HepG2 (cell line): ENCODE measurements at regions not wholly inside any gene's neighbourhood (a gene's known extent, or its start where the extent isn't known, plus 50 kb on each side); places are given as distances from the start of the nearest gene placed in this dataset.

ENCODE experiments used
- ATAC-seq: fragments of 200-7000 bp; cut with Tn5 transposase; 3 replicates; pipeline ENCODE4 v1.9.1; 2020; ENCODE audit warnings: mild to moderate bottlenecking, moderate library complexity
- BruUV-seq: library from RNA; stranded (reverse); fragments of 400-500 nt; replicated peaks from 2 replicates; lab custom pipeline; 2021; lab: Mats Ljungman, UMichigan
- CTCF ChIA-PET: fragments of 300-600 bp; formaldehyde crosslinking; extraction: SDS; loops from one replicate; lab custom pipeline; 2021; ENCODE audit warnings: low total read pairs, inconsistent platforms, low intra/inter-chr PET ratio; lab: Yijun Ruan, JAX
- POLR2A ChIA-PET: fragments of 350-600 bp; sonication (Branson Sonifier 250); formaldehyde crosslinking; loops from one replicate; lab custom pipeline; 2020; ENCODE audit warnings: antibody characterized with exemption, inconsistent platforms; lab: Yijun Ruan, JAX
- DNase-seq: peaks from one replicate; pipeline ENCODE4 v3.0.0-alpha.2; 2015; ENCODE audit warnings: low spot score
- FAIRE-seq: peaks from 3 replicates; lab custom pipeline; 2011; peaks lifted over from hg19 to GRCh38; lab: Jason Lieb, UNC
- H2AFZ ChIP-seq: one replicate; pipeline ENCODE4 v1.6.1; 2011; ENCODE audit warnings: low read length, inconsistent platforms
- H3K27ac ChIP-seq: fragments of 300-600 bp; 3 replicates; pipeline ENCODE4 v1.8.0; 2011; ENCODE audit warnings: mixed run types, mild to moderate bottlenecking, mixed read lengths, low read length, inconsistent platforms; ENCODE audit not compliant: insufficient read depth; ENCODE audit errors: extremely low read length
- H3K27me3 ChIP-seq, 2 experiments: fragments of 200-600 bp in 1 of 2; 2 replicates in 1 of 2; 3 replicates in 1 of 2; pipeline versions ENCODE4 v1.6.0 to v1.8.0; 2011; ENCODE audit warnings: low read length in 2 of 2, mild to moderate bottlenecking in 2 of 2, moderate library complexity in 2 of 2, inconsistent platforms in 1 of 2; ENCODE audit not compliant: insufficient read depth in 2 of 2, control insufficient read depth in 1 of 2
- H3K36me3 ChIP-seq, 2 experiments: fragments of 200-600 bp in 1 of 2; replicated peaks in 1 of 2; 2 replicates in 1 of 2; 3 replicates in 1 of 2; pipeline versions ENCODE4 v1.5.1 to v1.8.0; 2011; ENCODE audit warnings: low read length in 2 of 2, inconsistent platforms in 1 of 2; ENCODE audit not compliant: insufficient read depth in 2 of 2, control insufficient read depth in 1 of 2
- H3K4me1 ChIP-seq: 2 replicates; pipeline ENCODE4 v1.5.1; 2012; ENCODE audit warnings: low read length, inconsistent platforms; ENCODE audit not compliant: insufficient read depth
- H3K4me2 ChIP-seq: 2 replicates; pipeline ENCODE4 v1.6.0; 2011; ENCODE audit warnings: low read depth, low read length, inconsistent platforms
- H3K4me3 ChIP-seq, 3 experiments: fragments of 200-600 bp in 1 of 3; sonication (generic), shearing (Covaris generic) in 1 of 3; replicated peaks in 1 of 3; 2 replicates each; pipeline ENCODE4 v1.5.1; 2011 to 2016; ENCODE audit warnings: low read length in 3 of 3, inconsistent platforms in 2 of 3, low read depth in 2 of 3, mild to moderate bottlenecking in 2 of 3, control low read depth in 1 of 3, mixed read lengths in 1 of 3; ENCODE audit not compliant: insufficient read depth in 1 of 3
- H3K79me2 ChIP-seq: one replicate; pipeline ENCODE4 v1.6.1; 2011; ENCODE audit warnings: low read length, inconsistent platforms; ENCODE audit not compliant: insufficient read depth
- H3K9ac ChIP-seq: 2 replicates; pipeline ENCODE4 v1.6.0; 2011; ENCODE audit warnings: mild to moderate bottlenecking, low read depth, low read length, inconsistent platforms; ENCODE audit not compliant: insufficient read depth
- H3K9me3 ChIP-seq: 2 replicates; pipeline ENCODE4 v1.5.1; 2012; ENCODE audit warnings: mild to moderate bottlenecking, low read length
- H4K20me1 ChIP-seq: 2 replicates; pipeline ENCODE4 v1.6.0; 2011; ENCODE audit warnings: inconsistent platforms, mild to moderate bottlenecking, low read length, moderate library complexity; ENCODE audit not compliant: insufficient read depth
- KMT2A ChIP-seq: sonication (generic); formaldehyde crosslinking; IDR thresholded peaks from 2 replicates; pipeline ENCODE4 v1.4.0; 2020; ENCODE audit warnings: missing genetic modification reagents
- MATR3 ChIP-seq: sonication (generic); formaldehyde crosslinking; IDR thresholded peaks from 2 replicates; pipeline ENCODE4 v1.4.0; 2020; ENCODE audit warnings: missing genetic modification reagents
- RBAK ChIP-seq: sonication (generic); formaldehyde crosslinking; IDR thresholded peaks from 2 replicates; pipeline ENCODE4 v1.5.1; 2020; ENCODE audit warnings: mild to moderate bottlenecking, missing genetic modification reagents
- RBFOX2 ChIP-seq: fragments of 200-400 bp; formaldehyde crosslinking; IDR thresholded peaks from 2 replicates; pipeline ENCODE4 v1.6.1; 2017; ENCODE audit warnings: low read depth, mild to moderate bottlenecking, low read length
- TRIM22 ChIP-seq: fragments of 450-650 bp; IDR thresholded peaks from 2 replicates; pipeline ENCODE4 v1.6.1; 2017
- TSC22D2 ChIP-seq: sonication (generic); formaldehyde crosslinking; IDR thresholded peaks from 2 replicates; pipeline ENCODE4 v1.5.1; 2020; ENCODE audit warnings: missing genetic modification reagents, mild to moderate bottlenecking, borderline replicate concordance
- ZFAT ChIP-seq: sonication (generic); formaldehyde crosslinking; conservative IDR thresholded peaks from 2 replicates; pipeline ENCODE4 v1.8.1; 2023; ENCODE audit warnings: missing genetic modification reagents, inconsistent platforms
- ZNF672 ChIP-seq: sonication (generic); formaldehyde crosslinking; IDR thresholded peaks from 2 replicates; pipeline ENCODE4 v1.8.1; 2022; ENCODE audit warnings: missing genetic modification reagents
- ZSCAN30 ChIP-seq: sonication (generic); formaldehyde crosslinking; IDR thresholded peaks from 2 replicates; pipeline ENCODE4 v1.5.0; 2020; ENCODE audit warnings: mild to moderate bottlenecking, missing genetic modification reagents
- WGBS: methylation state at CpG from one replicate; pipeline ENCODE4 v1.1.6; 2017; ENCODE audit warnings: low lambda C conversion rate; 5-methylcytosine and 5-hydroxymethylcytosine counted together
- in situ Hi-C: cut with HindIII; loops from 2 replicates; pipeline ENCODE4 v1.10.0; 2017; ENCODE audit warnings: low pct_unique_long_range_greater_than_20kb; ENCODE audit not compliant: extremely low pct_ligation_motif_present
- intact Hi-C: fragments of 100-400 bp; cut with micrococcal nuclease; formaldehyde crosslinking; loops from one replicate; pipeline ENCODE4 v1.10.0; 2022; ENCODE audit not compliant: unreplicated experiment
- TF ChIP-seq, protein P1 (sequence below): IDR thresholded peaks from 2 replicates; pipeline ENCODE4 v1.6.1; 2016; ENCODE audit warnings: missing compliant biosample characterization, missing genetic modification reagents, borderline replicate concordance

DNA sequence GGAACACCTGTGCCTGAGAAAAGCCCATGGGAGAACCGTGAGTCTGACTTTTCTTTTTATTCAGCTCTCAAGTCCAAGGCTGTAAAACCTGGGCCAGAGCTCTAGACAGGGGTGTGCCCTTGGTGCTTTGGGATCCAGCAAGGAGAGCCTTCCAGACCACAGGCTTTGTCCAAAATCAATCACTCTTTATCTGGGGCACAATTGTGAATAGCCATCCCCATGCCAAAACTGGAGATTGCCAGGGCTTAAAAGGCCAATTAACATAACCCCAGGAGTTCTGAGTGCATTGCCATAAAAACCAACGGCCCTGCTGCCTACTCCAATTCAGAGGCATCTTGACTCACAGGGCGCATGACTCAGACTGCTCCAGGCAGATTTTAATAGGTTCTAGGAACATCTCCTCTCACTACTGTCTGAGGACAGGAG lies 391.8 kb downstream of the ARHGEF28 start:
- POLR2A ChIA-PET: no interaction called here
- H3K4me2 ChIP-seq: no peak overlapping the region
- TF ChIP-seq, protein P1, sequence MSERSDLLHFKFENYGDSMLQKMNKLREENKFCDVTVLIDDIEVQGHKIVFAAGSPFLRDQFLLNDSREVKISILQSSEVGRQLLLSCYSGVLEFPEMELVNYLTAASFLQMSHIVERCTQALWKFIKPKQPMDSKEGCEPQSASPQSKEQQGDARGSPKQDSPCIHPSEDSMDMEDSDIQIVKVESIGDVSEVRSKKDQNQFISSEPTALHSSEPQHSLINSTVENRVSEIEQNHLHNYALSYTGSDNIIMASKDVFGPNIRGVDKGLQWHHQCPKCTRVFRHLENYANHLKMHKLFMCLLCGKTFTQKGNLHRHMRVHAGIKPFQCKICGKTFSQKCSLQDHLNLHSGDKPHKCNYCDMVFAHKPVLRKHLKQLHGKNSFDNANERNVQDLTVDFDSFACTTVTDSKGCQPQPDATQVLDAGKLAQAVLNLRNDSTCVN (CRISPR knock-in tag): no peak
- TF ChIP-seq ZFAT (CRISPR knock-in tag): no peak
- TF ChIP-seq TRIM22: no peak
- no peak for TF ChIP-seq RBFOX2
- TF ChIP-seq RBAK (CRISPR knock-in tag): no peak
- TF ChIP-seq MATR3 (CRISPR knock-in tag): no peak
- TF ChIP-seq KMT2A (CRISPR knock-in tag): no peak
- TF ChIP-seq ZSCAN30 (CRISPR knock-in tag): no peak
- TF ChIP-seq ZNF672 (CRISPR knock-in tag): no peak
- no peak for TF ChIP-seq TSC22D2 (CRISPR knock-in tag)
- TF ChIP-seq, all 625 proteins: peak for 0
- intact Hi-C loops: no loop called here
- no peak overlapping the region for H3K4me3 ChIP-seq
- no peaks in the 10 kb centered on the region for H3K4me1 ChIP-seq
- no peak overlapping the region for H3K9ac ChIP-seq
- CTCF ChIA-PET: no interaction called here
- no peak overlapping the region for H2AFZ ChIP-seq
- in situ Hi-C loops: no loop called here
- H3K36me3 ChIP-seq: no peaks in the 10 kb centered on the region
- no peaks in the 10 kb centered on the region for H3K9me3 ChIP-seq
- H3K27ac ChIP-seq: no peak overlapping the region
- no peaks in the 10 kb centered on the region for H4K20me1 ChIP-seq
- no peaks in the 10 kb centered on the region for H3K79me2 ChIP-seq
- 11% methylated on average over 3 of the region's 3 CpGs for WGBS
- FAIRE-seq: no peak
- ATAC-seq: no peak
- peaks cover 0 to 3% of the 10 kb centered on the region in 2 experiments; a peak in 1 of 5 replicates for H3K27me3 ChIP-seq
- DNase-seq: no peak
- no TSS peak for BruUV-seq
